WTC11 (cell line): ENCODE measurements at regions not wholly inside any gene's neighbourhood (a gene's known extent, or its start where the extent isn't known, plus 50 kb on each side); places are given as distances from the start of the nearest gene placed in this dataset.

ENCODE experiments used
- CREB1 ChIP-seq: sonication (generic); formaldehyde crosslinking; IDR thresholded peaks from 2 replicates; pipeline ENCODE4 v1.8.0; 2023; ENCODE audit warnings: mild to moderate bottlenecking, missing genetic modification reagents
- FOXK1 ChIP-seq: sonication (generic); formaldehyde crosslinking; IDR thresholded peaks from 2 replicates; pipeline ENCODE4 v1.8.0; 2022; ENCODE audit warnings: mild to moderate bottlenecking, moderate library complexity, missing genetic modification reagents
- NR3C1 ChIP-seq: sonication (generic); formaldehyde crosslinking; conservative IDR thresholded peaks from 2 replicates; pipeline ENCODE4 v1.8.1; 2023; ENCODE audit warnings: low read depth, mild to moderate bottlenecking, missing genetic modification reagents
- SP1 ChIP-seq: sonication (generic); formaldehyde crosslinking; conservative IDR thresholded peaks from 2 replicates; pipeline ENCODE4 v1.8.1; 2022; ENCODE audit warnings: missing genetic modification reagents
- TP53 ChIP-seq: sonication (generic); formaldehyde crosslinking; IDR thresholded peaks from 2 replicates; pipeline ENCODE4 v1.8.1; 2023; ENCODE audit warnings: mild to moderate bottlenecking, missing genetic modification reagents
- USF2 ChIP-seq: sonication (generic); formaldehyde crosslinking; IDR thresholded peaks from 2 replicates; pipeline ENCODE4 v1.8.1; 2023; ENCODE audit warnings: mild to moderate bottlenecking, missing genetic modification reagents, moderate library complexity
- ZNF416 ChIP-seq: fragments of 250-450 bp; sonication (Bioruptor Pico); IDR thresholded peaks from 2 replicates; pipeline ENCODE4 v1.9.0; 2021; ENCODE audit warnings: mild to moderate bottlenecking, inconsistent platforms
- TF ChIP-seq, protein P1 (sequence below): fragments of 200-600 bp; IDR thresholded peaks from 2 replicates; pipeline ENCODE4 v1.8.0; 2022; ENCODE audit warnings: antibody characterized with exemption
- TF ChIP-seq, protein P2 (sequence below): sonication (generic); formaldehyde crosslinking; IDR thresholded peaks from 2 replicates; pipeline ENCODE4 v1.8.0; 2022; ENCODE audit warnings: mild to moderate bottlenecking, missing genetic modification reagents
- TF ChIP-seq, protein P3 (sequence below): sonication (generic); formaldehyde crosslinking; conservative IDR thresholded peaks from 2 replicates; pipeline ENCODE4 v1.8.1; 2022; ENCODE audit warnings: mild to moderate bottlenecking, missing genetic modification reagents

DNA sequence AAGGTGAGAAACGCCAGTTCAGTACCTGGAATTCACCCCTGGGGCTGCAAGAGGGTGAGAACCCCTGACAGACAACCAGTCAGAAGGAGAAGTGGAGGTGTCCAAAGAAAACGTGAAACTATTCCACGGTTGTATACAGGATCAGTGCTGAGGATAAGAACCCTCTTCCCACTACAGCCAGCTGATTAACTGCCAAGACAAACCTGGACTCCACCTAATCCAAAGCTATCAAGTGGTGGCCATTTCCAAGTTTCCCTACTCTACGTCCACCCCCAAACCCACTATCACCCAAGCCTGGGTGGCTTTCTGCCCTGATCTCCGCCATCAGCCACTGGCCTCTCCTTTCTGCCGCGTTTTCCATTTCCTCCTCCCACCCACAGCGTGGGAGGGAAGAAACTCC, 312.3 kb upstream of the ID2 start:
- TF ChIP-seq, protein P1, sequence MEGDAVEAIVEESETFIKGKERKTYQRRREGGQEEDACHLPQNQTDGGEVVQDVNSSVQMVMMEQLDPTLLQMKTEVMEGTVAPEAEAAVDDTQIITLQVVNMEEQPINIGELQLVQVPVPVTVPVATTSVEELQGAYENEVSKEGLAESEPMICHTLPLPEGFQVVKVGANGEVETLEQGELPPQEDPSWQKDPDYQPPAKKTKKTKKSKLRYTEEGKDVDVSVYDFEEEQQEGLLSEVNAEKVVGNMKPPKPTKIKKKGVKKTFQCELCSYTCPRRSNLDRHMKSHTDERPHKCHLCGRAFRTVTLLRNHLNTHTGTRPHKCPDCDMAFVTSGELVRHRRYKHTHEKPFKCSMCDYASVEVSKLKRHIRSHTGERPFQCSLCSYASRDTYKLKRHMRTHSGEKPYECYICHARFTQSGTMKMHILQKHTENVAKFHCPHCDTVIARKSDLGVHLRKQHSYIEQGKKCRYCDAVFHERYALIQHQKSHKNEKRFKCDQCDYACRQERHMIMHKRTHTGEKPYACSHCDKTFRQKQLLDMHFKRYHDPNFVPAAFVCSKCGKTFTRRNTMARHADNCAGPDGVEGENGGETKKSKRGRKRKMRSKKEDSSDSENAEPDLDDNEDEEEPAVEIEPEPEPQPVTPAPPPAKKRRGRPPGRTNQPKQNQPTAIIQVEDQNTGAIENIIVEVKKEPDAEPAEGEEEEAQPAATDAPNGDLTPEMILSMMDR: no peak
- TF ChIP-seq USF2 (CRISPR knock-in tag) (no peak), CREB1 (CRISPR knock-in tag) (no peak), ZNF416 (CRISPR knock-in tag) (no peak), TP53 (CRISPR knock-in tag) (no peak), SP1 (CRISPR knock-in tag) (no peak), NR3C1 (no peak), FOXK1 (no peak)
- TF ChIP-seq, protein P2, sequence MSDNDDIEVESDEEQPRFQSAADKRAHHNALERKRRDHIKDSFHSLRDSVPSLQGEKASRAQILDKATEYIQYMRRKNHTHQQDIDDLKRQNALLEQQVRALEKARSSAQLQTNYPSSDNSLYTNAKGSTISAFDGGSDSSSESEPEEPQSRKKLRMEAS (CRISPR knock-in tag): no peak
- TF ChIP-seq, protein P3, sequence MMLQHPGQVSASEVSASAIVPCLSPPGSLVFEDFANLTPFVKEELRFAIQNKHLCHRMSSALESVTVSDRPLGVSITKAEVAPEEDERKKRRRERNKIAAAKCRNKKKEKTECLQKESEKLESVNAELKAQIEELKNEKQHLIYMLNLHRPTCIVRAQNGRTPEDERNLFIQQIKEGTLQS (CRISPR knock-in tag): no peak
